Lower leg skin (tissue), 4 donors: ENCODE measurements at regions not wholly inside any gene's neighbourhood (a gene's known extent, or its start where the extent isn't known, plus 50 kb on each side); places are given as distances from the start of the nearest gene placed in this dataset.

Source experiments
- DNase-seq, 2 donors: peaks; one replicate each; pipeline ENCODE4 v3.0.0-alpha.2; 2019; ENCODE audit warnings: low spot score in 2 of 2
- H3K4me3 ChIP-seq: fragments of 200-600 bp; sonication (generic); 2 replicates; pipeline ENCODE4 v1.5.1; 2017; ENCODE audit warnings: mild to moderate bottlenecking, low read depth; ENCODE audit not compliant: poor library complexity, severe bottlenecking
- CTCF ChIP-seq, 3 donors: fragments of 450-650 bp; IDR thresholded peaks; one replicate each; pipeline ENCODE4 v1.5.1; 2016; ENCODE audit warnings: antibody characterized with exemption in 3 of 3, mild to moderate bottlenecking in 3 of 3, moderate library complexity in 2 of 3
- POLR2A ChIP-seq, 2 donors: fragments of 450-650 bp; IDR thresholded peaks; one replicate each; pipeline ENCODE4 v1.6.1; 2016 to 2017; ENCODE audit warnings: antibody characterized with exemption in 2 of 2, mild to moderate bottlenecking in 1 of 2, moderate library complexity in 1 of 2
- WGBS, 2 donors: methylation state at CpG; one replicate each; pipeline ENCODE4 v1.1.5; 2018; 5-methylcytosine and 5-hydroxymethylcytosine counted together
- intact Hi-C: fragments of 100-400 bp; cut with DNase I; formaldehyde crosslinking; loops from one replicate; pipeline ENCODE4 v1.15.0; 2023; ENCODE audit warnings: low total_unique reads

GRCh38 chr6:113755449-113756289, 101.5 kb upstream of the MARCKS start:
- TF ChIP-seq CTCF (IDR thresholded peaks at IDR 0.05) (no peak), POLR2A (IDR thresholded peaks at IDR 0.05) (no peak)
- no peak overlapping the region for H3K4me3 ChIP-seq
- intact Hi-C loops, result no loop called here
- 85 to 89% methylated on average over 4 of the region's 4 CpGs for WGBS, 2 donors
- no peak for DNase-seq

DNA sequence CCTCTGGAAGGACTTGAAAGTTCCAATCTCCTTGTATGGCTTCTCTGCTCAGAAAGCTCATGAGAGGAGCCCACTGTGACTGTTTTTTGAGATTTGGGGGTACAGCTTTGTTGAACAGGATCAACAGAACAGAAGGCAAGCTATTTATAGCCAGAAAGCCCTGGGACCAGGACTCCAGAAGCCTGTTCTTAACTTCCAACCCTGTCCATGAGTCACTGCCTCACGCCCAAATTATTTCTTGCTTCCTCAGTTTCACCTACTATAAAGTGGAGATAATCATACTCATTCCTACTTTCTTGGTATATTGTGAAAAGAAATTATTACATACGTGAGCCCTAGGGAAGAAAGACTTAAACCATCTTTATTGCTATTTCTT, 100.9 kb upstream of the MARCKS start:
- intact Hi-C loops, result no loop called here
- H3K4me3 ChIP-seq, result no peak overlapping the region
- 94% methylated on average over 2 of the region's 2 CpGs for WGBS, 2 donors
- DNase-seq, result no peak
- TF ChIP-seq CTCF (IDR thresholded peaks at IDR 0.05) (no peak), POLR2A (IDR thresholded peaks at IDR 0.05) (no peak)

DNA sequence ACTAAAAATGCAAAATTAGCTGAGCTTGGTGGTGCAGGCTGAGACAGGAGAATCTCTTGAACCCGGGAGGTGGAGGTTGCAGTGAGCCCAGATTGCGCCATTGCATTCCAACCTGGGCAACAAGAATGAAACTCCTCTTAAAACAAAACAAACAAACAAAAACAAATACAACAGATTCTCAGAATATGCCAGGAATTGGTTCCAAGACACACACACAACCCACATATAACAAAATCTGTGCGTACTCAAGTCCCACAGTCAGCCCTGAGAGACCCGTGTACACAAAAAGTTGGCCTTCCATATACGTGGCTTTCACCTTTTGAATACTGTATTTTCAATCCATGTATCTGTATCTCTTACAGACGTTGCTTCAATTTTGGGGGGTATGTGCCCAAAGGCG, 98.9 kb upstream of the MARCKS start:
- no peak overlapping the region for H3K4me3 ChIP-seq
- 78 to 84% methylated on average over 7 of the region's 7 CpGs for WGBS, 2 donors
- intact Hi-C loops, result no loop called here
- no peak for TF ChIP-seq POLR2A (IDR thresholded peaks at IDR 0.05)
- no peak for TF ChIP-seq CTCF (IDR thresholded peaks at IDR 0.05)
- DNase-seq, result no peak

- H3K4me3 ChIP-seq, result no peak overlapping the region
- no peak for TF ChIP-seq POLR2A (IDR thresholded peaks at IDR 0.05)
- TF ChIP-seq CTCF (IDR thresholded peaks at IDR 0.05), result no peak
- intact Hi-C loops, result no loop called here
- no peak for DNase-seq
- WGBS, 2 donors, result 68 to 83% methylated on average over 1 of the region's 1 CpG
Observed at GRCh38 chr6:113758826-113759574, 98.1 kb upstream of the MARCKS start.

- WGBS, 2 donors, result 51 to 74% methylated on average over 2 of the region's 2 CpGs
Observed at GRCh38 chr6:113762641-113763040, 94.5 kb upstream of the MARCKS start.

More at GRCh38 chr6:113762641-113763040, 94.5 kb upstream of the MARCKS start:
- H3K4me3 ChIP-seq, result no peak overlapping the region
- no peak for DNase-seq
- intact Hi-C loops, result no loop called here
- TF ChIP-seq CTCF (IDR thresholded peaks at IDR 0.05) (no peak), POLR2A (IDR thresholded peaks at IDR 0.05) (no peak)
